HG03460 (cell line): ENCODE measurements at regions not wholly inside any gene's neighbourhood (a gene's known extent, or its start where the extent isn't known, plus 50 kb on each side); places are given as distances from the start of the nearest gene placed in this dataset.

Experiments used
- ATAC-seq: cut with Tn5 transposase; IDR thresholded peaks from one replicate; pipeline ENCODE4 v1.9.1; 2021; ENCODE audit not compliant: unreplicated experiment

DNA sequence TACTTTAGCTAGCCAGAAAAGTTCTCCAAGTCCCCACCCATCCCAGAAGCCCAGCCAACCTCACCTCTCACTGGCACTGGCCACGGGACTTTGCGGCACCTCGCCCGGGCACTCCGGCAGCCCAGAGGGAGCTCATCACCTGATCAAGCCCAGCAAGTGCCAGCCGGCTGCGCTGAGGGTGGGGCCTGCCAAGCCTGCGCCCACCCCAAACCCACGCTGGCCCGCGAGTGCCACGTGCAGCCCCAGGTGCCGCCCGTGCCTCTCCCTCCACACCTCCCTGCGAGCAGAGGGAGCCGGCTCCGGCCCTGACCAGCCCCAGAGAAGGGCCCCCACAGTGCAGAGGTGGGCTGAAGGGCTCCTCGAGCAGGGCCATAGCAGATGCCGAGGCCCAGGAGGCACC is 585.0 kb upstream of the HS6ST1 start:
- no peak for ATAC-seq

DNA sequence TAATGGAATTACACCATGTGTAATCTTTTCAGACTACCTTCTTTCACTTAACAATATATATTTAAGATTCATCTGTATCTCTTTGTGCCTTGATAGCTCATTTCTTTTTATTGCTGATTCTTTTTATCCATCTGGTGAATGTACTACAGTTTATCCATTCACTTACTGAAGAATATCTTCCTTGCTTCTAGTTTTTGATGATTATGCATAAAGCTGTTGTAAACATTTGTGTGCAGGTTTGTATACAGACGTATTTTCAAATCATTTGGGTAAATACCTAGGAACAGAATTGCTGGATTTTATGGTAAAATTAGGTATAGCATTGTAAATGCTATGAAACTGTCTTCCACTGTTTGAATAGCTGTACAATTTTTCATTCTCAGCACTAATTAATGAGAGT is 592.6 kb upstream of the HS6ST1 start:
- ATAC-seq: no peak

DNA sequence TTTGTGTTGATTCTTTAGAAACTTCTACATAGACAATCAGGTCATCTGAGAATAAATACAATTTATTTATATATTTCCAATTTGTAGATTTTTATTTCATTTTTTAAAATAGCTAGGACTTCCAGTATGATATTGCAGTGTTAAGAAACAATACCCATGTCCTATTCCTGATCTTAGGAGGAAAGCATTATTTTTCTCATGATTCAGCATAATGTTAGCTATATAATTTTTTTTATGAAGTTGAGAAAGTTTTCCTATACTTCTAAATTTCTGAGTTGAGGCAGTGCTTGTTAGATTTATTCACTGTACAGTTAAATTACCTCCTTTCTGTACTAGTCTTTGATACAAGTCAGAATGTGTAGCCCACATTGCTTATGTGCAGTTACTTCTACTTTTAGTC is 595.7 kb upstream of the HS6ST1 start:
- ATAC-seq: no peak

DNA sequence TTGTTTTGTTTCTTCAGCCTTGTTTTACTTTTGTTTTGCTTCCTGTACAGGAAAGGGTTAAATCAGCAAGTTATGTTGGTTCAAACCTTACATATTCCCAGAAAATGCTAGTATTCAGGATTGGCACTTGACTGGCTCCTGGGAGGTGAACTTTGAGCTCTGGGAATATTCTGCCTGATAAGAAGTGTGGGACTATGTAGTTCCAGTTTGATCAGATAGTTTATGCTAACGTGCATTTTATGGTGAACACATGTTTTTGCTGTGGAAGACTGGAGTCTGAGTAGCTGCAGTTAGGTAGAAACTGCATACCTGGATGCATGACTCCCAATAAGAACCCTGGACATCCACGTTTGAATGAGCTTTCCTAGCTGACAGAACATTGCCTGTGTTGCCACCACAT is 603.1 kb upstream of the HS6ST1 start:
- ATAC-seq: no peak

DNA sequence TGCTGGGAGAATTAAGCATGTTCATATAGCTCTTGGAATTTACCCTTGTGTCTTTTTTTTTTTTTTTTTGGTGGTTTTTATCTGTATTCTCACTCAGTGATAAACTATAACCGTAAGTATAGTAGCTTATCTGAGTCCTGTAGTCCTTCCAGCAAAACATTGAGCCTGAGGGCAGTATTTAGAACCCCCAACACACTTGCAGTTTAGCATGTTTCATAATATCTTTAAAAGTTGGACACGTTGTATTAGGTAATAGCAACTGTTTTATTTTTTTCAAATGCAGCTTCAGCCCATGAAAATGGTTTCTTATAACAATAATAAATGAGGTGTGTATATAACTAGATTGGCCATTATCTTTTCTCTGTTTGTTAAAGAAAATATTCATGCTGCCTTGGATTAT is 603.5 kb upstream of the HS6ST1 start:
- ATAC-seq: no peak

DNA sequence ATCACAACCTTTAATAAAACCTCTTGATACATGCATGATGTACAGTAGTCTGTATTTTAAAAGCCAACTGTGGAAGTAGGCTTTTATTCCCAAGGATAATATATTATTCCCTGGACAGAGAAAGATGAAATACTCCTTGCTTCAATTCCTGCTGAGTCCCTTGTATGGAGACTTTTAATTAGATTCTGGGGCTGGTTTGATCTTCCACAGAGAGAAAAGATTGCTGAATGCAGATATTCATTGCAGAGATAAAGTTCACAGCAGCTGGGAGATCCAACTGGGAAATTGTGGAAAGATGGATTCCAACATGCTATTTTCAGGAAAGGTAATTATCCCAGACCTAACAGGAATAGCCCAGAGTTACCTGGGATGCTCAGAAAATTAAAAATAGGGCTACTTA is 607.0 kb upstream of the HS6ST1 start:
- no peak for ATAC-seq

DNA sequence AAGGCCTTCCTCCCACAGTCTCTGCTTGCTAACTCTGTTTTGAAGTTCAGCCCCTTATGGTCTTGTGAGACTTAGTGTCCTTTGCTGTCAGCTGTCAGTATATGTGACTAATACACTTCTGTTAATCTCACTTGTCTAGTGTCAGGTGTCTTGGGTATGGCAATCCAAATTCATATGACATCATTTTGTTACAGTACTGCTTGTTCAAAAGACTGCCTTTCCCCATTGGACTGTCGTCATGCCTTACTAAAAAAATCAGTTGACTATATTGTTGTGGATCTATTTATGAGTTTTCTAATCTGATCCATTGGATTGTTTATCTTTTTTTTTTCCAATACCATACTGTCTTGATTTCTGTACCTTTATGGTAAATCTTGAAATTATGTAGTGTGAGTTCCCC is 611.4 kb upstream of the HS6ST1 start:
- no peak for ATAC-seq

DNA sequence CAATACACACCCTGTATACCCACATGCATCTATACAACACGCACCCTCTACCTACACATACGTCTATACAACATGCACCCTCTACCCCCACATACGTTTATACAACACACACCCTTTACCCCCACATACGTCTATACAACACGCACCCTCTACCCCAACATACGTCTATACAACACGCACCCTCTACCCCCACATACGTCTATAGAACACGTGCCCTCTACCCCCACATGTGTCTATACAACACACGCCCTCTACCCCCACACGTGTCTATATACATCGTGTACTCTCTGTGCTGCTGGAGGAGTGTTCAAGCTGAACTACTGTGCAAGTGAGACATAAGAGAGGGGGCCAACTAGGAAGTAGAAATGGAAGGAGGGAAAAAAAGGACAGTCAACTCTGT is 621.7 kb upstream of the HS6ST1 start:
- no peak for ATAC-seq

DNA sequence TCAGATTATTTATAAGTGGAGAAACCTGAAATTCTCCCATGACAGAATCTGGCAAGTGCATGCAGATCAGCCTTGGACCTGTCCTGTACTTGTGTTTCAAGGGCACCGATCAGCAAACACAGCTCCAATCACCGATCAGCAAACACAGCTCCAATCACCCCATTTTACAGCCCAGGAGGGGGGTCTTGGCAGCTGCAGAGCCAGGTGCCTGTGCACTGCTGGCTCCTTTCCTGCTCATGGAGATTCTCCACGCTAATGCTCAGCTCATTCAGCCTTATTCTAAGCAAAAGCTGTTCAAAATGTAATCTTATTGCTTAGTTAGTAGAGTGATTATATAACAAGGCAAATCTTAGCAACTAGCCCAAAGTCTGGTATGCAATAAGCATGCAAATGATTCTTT is 623.1 kb upstream of the HS6ST1 start:
- ATAC-seq: no peak

DNA sequence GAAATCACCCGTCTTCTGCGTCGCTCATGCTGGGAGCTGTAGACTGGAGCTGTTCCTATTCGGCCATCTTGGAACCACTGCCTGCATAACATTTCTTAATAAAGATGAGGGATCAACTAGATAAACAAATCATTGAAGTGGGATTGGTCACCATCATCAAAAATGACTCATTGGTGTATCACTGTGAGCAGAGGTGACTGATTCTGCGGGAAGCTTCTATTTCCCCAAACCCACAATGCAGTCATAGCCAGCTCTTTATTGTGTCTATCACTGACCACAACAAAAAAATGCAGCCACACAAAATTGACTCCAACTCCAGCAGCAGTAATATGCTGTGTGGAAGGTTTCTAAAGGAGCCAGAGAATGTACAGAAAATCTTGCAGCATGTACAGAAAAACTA is 630.7 kb upstream of the HS6ST1 start:
- ATAC-seq: no peak

DNA sequence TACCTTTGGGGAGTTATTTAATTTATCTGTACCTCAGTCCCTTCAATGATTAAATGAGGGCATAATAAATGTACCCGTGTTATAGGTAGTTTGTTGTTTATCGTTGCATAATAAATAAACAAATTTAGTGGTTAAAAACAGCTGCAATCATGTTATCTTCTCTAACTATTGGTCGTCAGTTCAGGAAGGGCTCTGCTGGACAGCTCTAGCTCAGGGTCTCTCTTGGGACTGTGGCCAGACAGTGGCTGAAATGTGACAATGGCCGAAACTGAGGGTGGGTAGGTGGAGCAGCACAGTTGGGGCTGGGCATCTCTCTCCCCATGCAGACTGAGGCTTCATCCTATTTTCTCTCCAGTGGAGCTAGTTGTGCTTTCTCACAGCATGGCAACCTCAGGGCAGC is 632.1 kb upstream of the HS6ST1 start:
- ATAC-seq: no peak

DNA sequence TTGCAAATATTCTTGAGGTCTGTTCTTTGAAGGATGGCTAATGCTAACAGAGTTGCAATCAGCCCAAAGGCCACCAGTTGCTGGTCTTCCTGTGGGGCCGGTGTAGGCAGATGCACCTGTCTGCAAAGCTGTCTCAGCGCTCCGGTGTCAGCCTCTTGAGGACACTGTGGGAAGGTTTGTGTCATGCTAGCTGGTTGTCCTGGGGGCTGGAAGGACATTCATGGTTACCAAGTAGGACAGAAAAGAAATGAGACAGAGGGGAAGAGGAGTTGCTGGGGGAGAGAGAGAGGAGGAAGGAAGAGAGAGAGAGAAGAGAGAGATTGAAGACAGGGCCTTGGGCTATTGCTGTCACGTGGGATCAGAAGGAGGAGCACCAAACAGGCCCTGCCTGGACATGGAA is 639.6 kb upstream of the HS6ST1 start:
- ATAC-seq: no peak

DNA sequence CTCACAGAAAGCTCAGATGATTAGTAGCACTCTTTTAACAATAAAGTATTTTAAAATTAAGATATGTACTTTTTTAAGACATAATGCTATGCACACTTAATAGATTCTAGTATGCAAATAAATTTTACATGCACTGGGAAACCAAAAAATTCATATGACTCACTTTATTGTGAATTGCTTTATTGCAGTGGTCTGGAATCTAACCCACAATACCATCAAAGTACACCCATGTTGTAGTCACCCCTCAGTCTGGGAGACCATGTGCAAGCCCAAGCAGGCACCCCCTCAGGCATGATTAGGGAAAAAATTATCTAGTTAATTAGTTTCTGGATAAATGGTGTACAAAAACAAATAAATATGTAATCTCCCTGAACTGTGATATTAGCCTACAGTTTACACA is 649.0 kb upstream of the HS6ST1 start:
- no peak for ATAC-seq

DNA sequence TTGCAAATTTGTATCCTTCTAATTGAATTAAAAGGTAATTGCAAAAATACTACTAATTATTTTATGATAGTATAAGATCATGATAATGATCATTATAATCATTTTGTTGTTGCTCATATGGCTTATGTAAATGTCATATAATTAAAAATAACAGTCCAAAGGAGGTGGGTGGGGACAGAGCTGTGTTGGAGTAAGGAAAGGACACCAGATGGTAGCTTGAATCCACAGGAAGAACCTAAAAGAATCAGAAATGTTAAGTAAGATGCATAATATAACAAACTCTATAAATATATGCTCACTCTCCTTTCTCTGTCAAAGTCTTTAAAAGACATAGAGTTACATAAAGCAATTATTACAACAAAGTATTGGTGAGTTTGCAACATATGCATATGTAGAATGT is 650.7 kb upstream of the HS6ST1 start:
- ATAC-seq: no peak

DNA sequence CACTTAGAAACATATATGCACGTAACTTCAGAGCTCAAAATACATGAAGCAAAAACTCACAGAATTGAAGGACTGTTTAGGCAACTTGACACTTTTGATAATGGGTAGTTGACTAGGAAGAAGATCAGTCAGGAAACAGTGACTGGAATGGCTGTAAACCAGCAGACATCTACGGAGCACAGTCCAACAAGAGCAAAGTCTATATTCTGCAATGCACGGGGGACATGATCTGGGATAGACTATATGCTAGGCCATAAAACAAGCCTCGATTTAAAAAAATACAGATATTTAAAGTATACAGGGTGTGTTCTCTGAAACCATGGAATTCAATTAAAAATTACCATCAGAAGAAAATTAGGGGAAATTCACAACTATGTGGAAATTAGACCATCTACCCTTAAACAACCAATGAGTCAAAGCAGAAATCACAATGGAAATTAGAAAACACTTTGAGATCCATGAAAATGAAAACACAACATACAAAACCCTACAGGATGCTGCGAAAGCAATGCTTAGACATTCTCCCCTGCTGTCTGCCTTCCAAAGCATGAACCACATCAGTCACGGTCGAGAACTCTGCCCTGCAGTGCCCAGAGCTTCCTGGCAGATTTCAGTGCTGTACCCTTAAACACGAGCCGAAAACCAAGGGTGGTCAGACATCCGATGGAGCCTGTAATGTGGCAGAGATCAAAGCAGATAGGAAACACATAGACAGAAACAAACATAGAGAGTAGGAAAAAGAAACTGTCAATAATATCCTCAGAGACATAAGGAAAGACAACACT is 651.9 kb upstream of the HS6ST1 start:
- ATAC-seq: no peak

DNA sequence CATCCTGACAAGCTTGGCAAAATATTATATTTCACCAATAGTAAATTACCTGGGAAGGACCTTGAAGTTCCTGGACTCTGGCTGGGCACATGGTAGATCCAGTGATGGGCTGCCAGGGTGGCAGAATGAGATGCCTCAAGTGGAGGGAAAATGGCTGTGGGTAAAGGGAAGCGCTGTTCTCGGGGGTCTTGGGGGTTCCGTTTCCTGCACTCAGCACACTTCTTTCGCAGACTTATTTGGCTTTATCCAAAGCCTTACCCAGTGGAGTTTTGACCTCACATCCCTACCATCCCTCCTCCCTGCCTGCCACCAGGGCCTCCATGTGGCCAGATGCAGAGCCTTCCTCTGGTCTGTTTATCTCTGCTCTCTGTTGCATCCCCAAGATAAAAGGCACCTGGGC is 654.9 kb upstream of the HS6ST1 start:
- no peak for ATAC-seq

DNA sequence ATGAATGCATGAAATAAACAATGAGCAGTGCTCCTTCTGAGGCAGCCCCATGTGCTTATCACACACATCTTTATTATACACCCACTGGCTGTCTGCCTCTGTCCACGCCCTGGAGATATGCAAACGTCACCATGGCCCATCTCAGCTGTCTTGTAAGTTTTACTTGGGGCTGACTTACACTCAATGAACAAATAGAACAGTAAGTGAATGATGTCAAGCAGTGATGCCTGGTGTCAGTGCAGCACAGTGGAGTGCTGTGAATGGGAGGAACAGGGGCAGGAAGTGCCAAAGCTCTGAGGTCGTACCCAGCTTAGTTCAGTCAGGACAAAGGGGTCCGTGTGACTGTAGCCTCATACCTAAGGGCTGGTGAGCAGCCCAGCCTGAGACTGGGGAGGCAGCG is 659.5 kb upstream of the HS6ST1 start:
- ATAC-seq: no peak

DNA sequence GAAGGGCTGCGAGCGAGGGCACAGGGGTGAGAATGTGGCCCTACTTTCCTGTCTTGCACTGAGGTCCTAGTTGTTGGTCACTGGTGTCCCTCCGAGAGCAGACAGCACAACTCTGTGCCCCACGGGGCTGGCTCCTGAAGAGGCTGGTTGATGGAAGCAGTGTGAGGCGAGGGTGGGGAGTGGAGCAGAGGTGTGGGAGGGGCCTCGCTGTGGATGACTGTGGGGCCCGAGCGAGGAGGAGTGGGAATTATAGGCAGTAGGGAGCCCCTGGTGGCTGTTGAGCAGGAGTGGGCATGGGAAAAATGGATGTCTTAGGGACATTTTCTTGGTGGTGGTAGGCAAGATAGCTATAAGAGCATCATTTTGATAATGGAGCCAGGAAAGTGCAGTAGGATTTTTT is 660.5 kb upstream of the HS6ST1 start:
- no peak for ATAC-seq

DNA sequence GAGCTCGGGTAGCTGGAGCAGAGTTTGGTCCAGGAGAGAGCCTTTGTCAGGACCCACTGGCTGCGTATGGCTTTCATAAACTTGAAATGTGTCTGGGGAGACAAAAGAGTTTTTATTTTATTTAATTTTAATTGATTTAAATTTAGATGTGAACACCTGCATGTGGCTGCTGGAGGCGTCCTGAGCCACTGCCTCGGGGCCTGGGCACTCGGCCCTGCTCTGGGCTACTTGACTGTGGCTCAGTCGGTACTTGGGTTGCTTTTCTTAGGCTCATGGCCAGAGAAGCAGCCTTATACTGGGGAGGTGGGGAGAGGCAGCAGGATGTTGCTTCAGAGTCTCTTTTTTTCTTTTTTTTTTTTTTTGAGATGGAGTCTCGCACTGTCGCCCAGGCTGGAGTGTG is 661.8 kb upstream of the HS6ST1 start:
- ATAC-seq: no peak

DNA sequence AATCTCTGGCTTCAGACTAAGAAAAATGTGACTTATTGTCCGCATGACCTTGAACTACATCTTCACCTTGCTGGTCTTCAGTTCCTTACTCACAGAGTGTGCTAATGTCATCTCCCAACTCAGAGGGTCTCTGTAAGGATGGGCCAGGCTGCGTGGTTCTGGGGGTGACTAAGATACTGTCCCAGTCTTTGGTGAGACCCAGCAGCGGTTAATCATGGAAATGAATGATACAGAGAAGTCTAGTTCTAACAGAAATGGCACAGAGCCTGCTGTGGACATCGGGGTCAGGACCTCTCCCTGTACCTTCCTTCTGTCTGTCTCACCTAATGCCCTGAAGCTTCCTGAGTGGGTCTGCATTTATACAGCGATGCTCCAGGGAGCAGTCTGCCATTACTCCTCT is 662.7 kb upstream of the HS6ST1 start:
- ATAC-seq: no peak

DNA sequence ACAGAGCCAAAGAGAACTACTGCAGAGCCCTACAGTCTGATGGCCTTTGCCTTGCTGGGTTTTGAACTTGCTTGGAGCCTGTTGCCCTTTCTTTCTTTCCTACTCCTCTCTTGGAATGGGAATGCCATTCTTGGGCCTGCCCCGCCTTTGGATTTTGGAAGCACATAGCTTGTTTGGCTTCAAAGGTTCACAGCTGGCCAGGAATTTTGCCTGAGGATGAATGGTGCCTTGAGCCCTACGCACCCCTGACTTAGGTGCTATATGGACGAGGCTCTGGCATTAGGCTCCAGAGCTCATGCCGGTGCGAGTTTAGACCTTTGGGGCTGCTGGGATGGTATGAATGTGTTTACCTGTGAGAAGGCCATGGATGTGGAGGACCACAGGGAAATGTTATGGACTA is 663.3 kb upstream of the HS6ST1 start:
- ATAC-seq: no peak

DNA sequence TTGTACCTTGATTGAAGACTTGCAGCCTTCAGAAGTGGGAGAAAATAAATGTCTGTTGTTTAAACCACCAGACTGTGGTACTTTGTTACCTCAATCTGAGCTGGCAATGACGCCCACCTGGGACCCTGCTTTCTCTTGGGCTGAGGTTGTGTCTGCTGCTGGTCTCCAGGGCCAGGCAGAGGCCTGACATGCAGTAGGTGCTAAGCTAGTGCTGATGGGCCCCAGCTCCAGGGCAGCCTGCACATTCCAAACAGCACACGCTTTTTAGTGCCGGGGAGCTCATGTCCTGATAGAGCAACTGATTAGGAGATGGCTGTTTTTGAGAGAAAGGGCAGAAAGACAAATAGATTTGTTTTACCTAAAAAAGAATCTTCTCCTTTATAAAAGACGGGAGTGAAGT is 664.0 kb upstream of the HS6ST1 start:
- ATAC-seq: no peak

DNA sequence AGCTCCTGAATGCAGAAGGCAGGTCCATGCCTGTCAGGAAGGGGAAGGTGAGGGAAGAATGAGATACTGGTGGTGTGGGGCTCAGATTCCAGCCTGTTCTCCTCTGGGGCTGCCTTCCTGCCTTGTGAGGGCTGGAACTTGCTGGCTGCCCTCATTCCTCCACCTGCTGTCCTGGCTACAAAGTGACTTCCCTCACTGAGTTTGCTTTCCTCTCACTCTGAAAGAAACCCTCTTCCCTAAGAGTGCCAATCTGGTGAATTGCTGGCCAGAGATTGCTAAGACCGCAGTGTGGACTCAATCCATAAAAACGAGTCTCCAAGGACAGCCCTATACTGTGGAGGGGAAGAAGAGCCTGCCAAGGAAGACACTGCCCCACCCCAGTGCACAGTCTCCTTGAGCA is 664.4 kb upstream of the HS6ST1 start:
- ATAC-seq: no peak

DNA sequence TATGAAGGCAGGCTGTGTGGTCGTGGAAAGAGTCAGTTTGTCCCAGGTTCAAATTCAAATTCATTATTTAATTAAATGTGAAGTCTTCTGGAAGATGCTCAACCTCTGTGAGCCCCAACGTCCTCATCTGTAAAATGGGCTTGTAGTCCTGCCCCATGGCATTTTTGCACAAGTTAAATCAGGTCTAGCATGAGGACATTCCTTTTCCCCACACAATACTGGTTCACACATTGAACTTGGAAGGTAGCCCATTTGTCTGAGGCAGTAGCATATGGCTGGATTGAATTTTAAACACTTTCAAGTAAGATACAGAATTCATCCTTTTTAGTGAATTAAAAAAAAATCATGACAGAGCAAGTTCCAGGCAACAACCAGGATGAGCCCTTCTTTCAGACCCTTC is 665.4 kb upstream of the HS6ST1 start:
- ATAC-seq: no peak
